ENCODE measurements at regions not wholly inside any gene's neighbourhood (a gene's known extent, or its start where the extent isn't known, plus 50 kb on each side); places are given as distances from the start of the nearest gene placed in this dataset.

DNA sequence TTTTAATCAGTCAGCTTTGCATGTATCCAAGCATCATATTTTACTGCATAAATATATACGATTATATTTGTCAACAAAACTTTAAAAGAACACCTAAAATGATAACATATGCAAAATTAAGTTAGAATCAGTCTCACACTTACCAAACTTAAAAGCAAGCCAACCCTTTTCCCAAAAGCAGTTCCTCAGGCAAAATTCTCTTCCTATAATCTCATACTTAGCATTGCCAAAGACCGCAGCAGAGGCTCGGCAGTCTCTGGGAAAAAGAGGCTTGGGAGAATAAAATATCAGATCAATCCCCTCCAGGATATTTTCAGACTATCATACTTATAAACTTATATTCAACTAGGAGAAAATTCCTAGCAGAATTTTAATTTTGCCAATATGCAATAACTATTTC lies 93.2 kb upstream of the RGS18 start:
- in situ Hi-C loops (cut with MboI; ENCODE audit: low sequenced_read_pairs): no loop called here
- CTCF ChIA-PET: no interaction called here

More for the DNA sequence above, 93.2 kb upstream of the RGS18 start:
- Histone ChIP-seq H3K4me2 (ENCODE audit: low read depth, low read length) (no peak overlapping the region), H2BK120ac (ENCODE audit: low read depth, low read length) (no peak overlapping the region), H3K4ac (ENCODE audit: low read depth, low read length) (no peak overlapping the region), H4K5ac (ENCODE audit: low read depth, low read length) (no peak overlapping the region), H3K9me3 (ENCODE audit: control insufficient read depth, insufficient read depth, low read length) (no peaks in the 10 kb centered on the region), H4K91ac (ENCODE audit: insufficient read depth, low read depth, low read length) (no peak overlapping the region), H3K4me1 (ENCODE audit: control insufficient read depth, insufficient read depth, low read length) (peaks cover 2% of the 10 kb centered on the region; the same call in 1 of the 2 replicates), H2BK15ac (ENCODE audit: low read depth, low read length) (no peak overlapping the region), H4K20me1 (ENCODE audit: insufficient read depth, low read length) (no peaks in the 10 kb centered on the region), H3K9me1 (ENCODE audit: insufficient read depth, low read length) (no peaks in the 10 kb centered on the region; the same call in 1 of the 2 replicates), H3K4me3 (ENCODE audit: insufficient read depth, low read depth, low read length) (no peak overlapping the region), H3K14ac (replicated peaks; ENCODE audit: low read depth, low read length) (no peak overlapping the region), H3K36me3 (ENCODE audit: control insufficient read depth, insufficient read depth, low read length) (no peaks in the 10 kb centered on the region), H2BK20ac (ENCODE audit: low read depth, low read length) (no peak overlapping the region), H3K79me1 (ENCODE audit: low read depth in 1 of 2, low read length in 2 of 2) (no peaks in the 10 kb centered on the region), H2AFZ (replicated peaks; ENCODE audit: low read length, poor library complexity) (no peak overlapping the region), H3K9ac (ENCODE audit: low read depth, low read length) (no peak overlapping the region), H3K27ac (ENCODE audit: insufficient read depth, low read length) (no peak overlapping the region), H3K27me3 (ENCODE audit: control insufficient read depth, insufficient read depth, low read length) (no peaks in the 10 kb centered on the region), H2AK9ac (replicated peaks; ENCODE audit: low read depth, low read length, poor library complexity) (no peak overlapping the region), H3K23ac (ENCODE audit: low read depth, low read length) (no peak overlapping the region), H3K18ac (ENCODE audit: low read depth, low read length) (no peak overlapping the region), H3K56ac (ENCODE audit: extremely low read depth, insufficient read depth, low read length) (no peak overlapping the region), H2AK5ac (ENCODE audit: low read depth, low read length) (no peak overlapping the region), H2BK5ac (ENCODE audit: low read depth, low read length, poor library complexity, severe bottlenecking) (no peak overlapping the region), H4K8ac (ENCODE audit: low read depth in 2 of 2, low read length in 2 of 2) (no peak overlapping the region)
- no peak for DNase-seq
- ATAC-seq (ENCODE audit: low read depth): no peak
- no TSS peak for BruUV-seq (replicated peaks)
- no CpG with 5 or more reads among the region's 3 CpGs for WGBS, 2 experiments (ENCODE audit: extremely low coverage in 2 of 2, insufficient read length in 1 of 2)
- intact Hi-C loops (cut with micrococcal nuclease) (no loop called here), dilution Hi-C loops (cut with HindIII; ENCODE audit: low sequenced_read_pairs, unreplicated experiment) (no loop called here)
- POLR2A ChIA-PET (ENCODE audit: unreplicated experiment): no interaction called here
- TF ChIP-seq RCOR1 (IDR thresholded peaks at IDR 0.05; ENCODE audit: insufficient replicate concordance, low read length): no peak
- TF ChIP-seq CEBPB (IDR thresholded peaks at IDR 0.05; ENCODE audit: low read depth, low read length): no peak
- TF ChIP-seq MAFK (IDR thresholded peaks at IDR 0.05; ENCODE audit: low read depth, low read length): no peak
- TF ChIP-seq, protein P1, sequence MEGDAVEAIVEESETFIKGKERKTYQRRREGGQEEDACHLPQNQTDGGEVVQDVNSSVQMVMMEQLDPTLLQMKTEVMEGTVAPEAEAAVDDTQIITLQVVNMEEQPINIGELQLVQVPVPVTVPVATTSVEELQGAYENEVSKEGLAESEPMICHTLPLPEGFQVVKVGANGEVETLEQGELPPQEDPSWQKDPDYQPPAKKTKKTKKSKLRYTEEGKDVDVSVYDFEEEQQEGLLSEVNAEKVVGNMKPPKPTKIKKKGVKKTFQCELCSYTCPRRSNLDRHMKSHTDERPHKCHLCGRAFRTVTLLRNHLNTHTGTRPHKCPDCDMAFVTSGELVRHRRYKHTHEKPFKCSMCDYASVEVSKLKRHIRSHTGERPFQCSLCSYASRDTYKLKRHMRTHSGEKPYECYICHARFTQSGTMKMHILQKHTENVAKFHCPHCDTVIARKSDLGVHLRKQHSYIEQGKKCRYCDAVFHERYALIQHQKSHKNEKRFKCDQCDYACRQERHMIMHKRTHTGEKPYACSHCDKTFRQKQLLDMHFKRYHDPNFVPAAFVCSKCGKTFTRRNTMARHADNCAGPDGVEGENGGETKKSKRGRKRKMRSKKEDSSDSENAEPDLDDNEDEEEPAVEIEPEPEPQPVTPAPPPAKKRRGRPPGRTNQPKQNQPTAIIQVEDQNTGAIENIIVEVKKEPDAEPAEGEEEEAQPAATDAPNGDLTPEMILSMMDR (conservative IDR thresholded peaks at IDR 0.05; ENCODE audit: low read depth, low read length): no peak
- no peak for TF ChIP-seq CHD1 (IDR thresholded peaks at IDR 0.05; ENCODE audit: low read depth, low read length)
- no peak for TF ChIP-seq SMC3 (IDR thresholded peaks at IDR 0.05; ENCODE audit: low read depth, low read length)
- no peak for TF ChIP-seq MAZ (IDR thresholded peaks at IDR 0.05; ENCODE audit: borderline replicate concordance, low read depth, low read length)
- TF ChIP-seq, protein P2, sequence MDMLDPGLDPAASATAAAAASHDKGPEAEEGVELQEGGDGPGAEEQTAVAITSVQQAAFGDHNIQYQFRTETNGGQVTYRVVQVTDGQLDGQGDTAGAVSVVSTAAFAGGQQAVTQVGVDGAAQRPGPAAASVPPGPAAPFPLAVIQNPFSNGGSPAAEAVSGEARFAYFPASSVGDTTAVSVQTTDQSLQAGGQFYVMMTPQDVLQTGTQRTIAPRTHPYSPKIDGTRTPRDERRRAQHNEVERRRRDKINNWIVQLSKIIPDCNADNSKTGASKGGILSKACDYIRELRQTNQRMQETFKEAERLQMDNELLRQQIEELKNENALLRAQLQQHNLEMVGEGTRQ (IDR thresholded peaks at IDR 0.05; ENCODE audit: low read depth, low read length): no peak
- TF ChIP-seq, protein P3, sequence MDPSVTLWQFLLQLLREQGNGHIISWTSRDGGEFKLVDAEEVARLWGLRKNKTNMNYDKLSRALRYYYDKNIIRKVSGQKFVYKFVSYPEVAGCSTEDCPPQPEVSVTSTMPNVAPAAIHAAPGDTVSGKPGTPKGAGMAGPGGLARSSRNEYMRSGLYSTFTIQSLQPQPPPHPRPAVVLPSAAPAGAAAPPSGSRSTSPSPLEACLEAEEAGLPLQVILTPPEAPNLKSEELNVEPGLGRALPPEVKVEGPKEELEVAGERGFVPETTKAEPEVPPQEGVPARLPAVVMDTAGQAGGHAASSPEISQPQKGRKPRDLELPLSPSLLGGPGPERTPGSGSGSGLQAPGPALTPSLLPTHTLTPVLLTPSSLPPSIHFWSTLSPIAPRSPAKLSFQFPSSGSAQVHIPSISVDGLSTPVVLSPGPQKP (IDR thresholded peaks at IDR 0.05; ENCODE audit: borderline replicate concordance, low read depth, low read length): no peak
- no peak for TF ChIP-seq NFE2L2 (IDR thresholded peaks at IDR 0.05; ENCODE audit: low read depth, low read length)
- TF ChIP-seq RAD21 (IDR thresholded peaks at IDR 0.05; ENCODE audit: low read length): no peak
- no peak for TF ChIP-seq FOS (IDR thresholded peaks at IDR 0.05; ENCODE audit: low read depth, low read length)
- TF ChIP-seq POLR2A (IDR thresholded peaks at IDR 0.05; ENCODE audit: low read depth, low read length): no peak
- no peak for TF ChIP-seq MXI1 (IDR thresholded peaks at IDR 0.05; ENCODE audit: borderline replicate concordance, low read depth, low read length)
- TF ChIP-seq BHLHE40 (IDR thresholded peaks at IDR 0.05; ENCODE audit: low read depth, low read length): no peak
- no peak for TF ChIP-seq RFX5 (IDR thresholded peaks at IDR 0.05; ENCODE audit: low read depth, low read length)

Data from IMR-90 (cell line).